Natural killer cell treated with Interleukin-12 subunit alpha and Interleukin-12 subunit beta and Interleukin-15 and Interleukin-18, amount 100 ng/mL, for 72 hours (primary cell): ENCODE measurements at regions not wholly inside any gene's neighbourhood (a gene's known extent, or its start where the extent isn't known, plus 50 kb on each side); places are given as distances from the start of the nearest gene placed in this dataset.
"Not testable (repeated sequence)": the region's sequence is repeated elsewhere in the genome, so short reads cannot be mapped to it uniquely, and the experiment has no call there.

Experiments used
- ATAC-seq, 2 donors: fragments of 150-1000 bp; cut with Tn5 transposase in 1 of 2; sonication (Bioruptor Pico), chemical (Tn5 transposase) in 1 of 2; 2 replicates each; pipeline ENCODE4 v1.10.0; 2021
- DNase-seq: peaks from one replicate; pipeline ENCODE4 v3.0.0; 2022; ENCODE audit warnings: low spot score
- H3K27ac Mint-ChIP-seq, 2 donors: 1 replicate in 1 of 2; 2 replicates in 1 of 2; pipeline ENCODE4 v1.8.0; 2022; ENCODE audit warnings: mixed read lengths in 2 of 2, mild to moderate bottlenecking in 1 of 2, moderate library complexity in 1 of 2
- H3K27me3 Mint-ChIP-seq, 2 donors: 1 replicate in 1 of 2; 2 replicates in 1 of 2; pipeline ENCODE4 v1.8.0; 2022; ENCODE audit warnings: mixed read lengths in 2 of 2
- H3K36me3 Mint-ChIP-seq: one replicate; pipeline ENCODE4 v1.8.0; 2022; ENCODE audit warnings: mixed read lengths
- H3K4me1 Mint-ChIP-seq, 2 donors: 1 replicate in 1 of 2; 2 replicates in 1 of 2; pipeline ENCODE4 v1.8.0; 2022; ENCODE audit warnings: low read depth in 2 of 2, mixed read lengths in 2 of 2, mild to moderate bottlenecking in 1 of 2
- H3K4me3 Mint-ChIP-seq: one replicate; pipeline ENCODE4 v1.8.0; 2022; ENCODE audit warnings: mixed read lengths
- H3K9me3 Mint-ChIP-seq: 2 replicates; pipeline ENCODE4 v1.8.0; 2022; ENCODE audit warnings: mixed read lengths

- ATAC-seq, DNase-seq, H3K9me3 Mint-ChIP-seq, H3K4me1 Mint-ChIP-seq, H3K4me3 Mint-ChIP-seq, H3K27ac Mint-ChIP-seq, H3K36me3 Mint-ChIP-seq, H3K27me3 Mint-ChIP-seq: not testable (repeated sequence)
Measured at GRCh38 chr7:55715247-55715867, 143.1 kb upstream of the VOPP1 start.

DNA sequence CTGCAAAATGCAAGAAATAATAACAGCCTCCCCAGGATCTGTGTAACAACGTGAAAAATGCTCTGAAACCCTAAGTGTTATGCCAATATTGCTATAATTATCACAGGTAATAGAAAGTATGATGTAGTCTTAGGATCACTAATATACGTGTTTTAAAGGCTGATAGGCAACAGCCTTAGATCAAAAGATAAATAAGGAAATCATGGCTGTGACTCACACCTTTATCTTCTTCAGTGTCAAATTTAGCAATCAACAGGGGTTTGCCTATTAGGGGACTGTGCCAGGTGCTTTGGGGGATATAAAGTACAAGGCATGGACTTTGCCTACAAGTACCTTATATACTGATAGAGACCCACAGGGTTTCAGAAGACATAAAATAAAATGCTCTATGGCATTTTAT, 142.1 kb upstream of the VOPP1 start:
- not testable (repeated sequence) for ATAC-seq, H3K4me1 Mint-ChIP-seq, H3K27me3 Mint-ChIP-seq, H3K4me3 Mint-ChIP-seq, H3K9me3 Mint-ChIP-seq, H3K27ac Mint-ChIP-seq, DNase-seq, H3K36me3 Mint-ChIP-seq

GRCh38 chr7:55710312-55710711, 138.0 kb upstream of the VOPP1 start:
- DNase-seq, H3K4me1 Mint-ChIP-seq, H3K27me3 Mint-ChIP-seq, ATAC-seq, H3K4me3 Mint-ChIP-seq, H3K9me3 Mint-ChIP-seq, H3K27ac Mint-ChIP-seq, H3K36me3 Mint-ChIP-seq: not testable (repeated sequence)

DNA sequence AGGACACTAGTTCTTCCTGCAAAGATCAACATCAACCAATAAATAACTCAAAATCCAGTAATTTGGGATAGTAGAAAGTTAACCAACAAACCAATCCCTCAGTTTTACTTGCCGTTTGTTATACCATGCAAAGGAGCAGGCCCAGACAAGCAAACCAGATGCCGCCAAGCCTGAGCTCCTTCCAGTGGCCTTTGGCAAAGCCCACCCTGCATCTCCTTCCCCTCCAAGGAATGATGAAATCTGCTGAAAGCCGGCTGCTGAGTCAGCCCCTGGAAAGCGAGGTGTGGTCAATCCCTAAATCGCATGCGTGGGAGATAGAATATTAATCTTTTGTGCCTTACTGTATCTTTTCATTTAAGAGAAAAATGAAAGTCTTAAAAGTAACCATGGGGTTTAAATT, 135.7 kb upstream of the VOPP1 start:
- not testable (repeated sequence) for H3K4me1 Mint-ChIP-seq, H3K9me3 Mint-ChIP-seq, H3K36me3 Mint-ChIP-seq, H3K27me3 Mint-ChIP-seq, H3K4me3 Mint-ChIP-seq, H3K27ac Mint-ChIP-seq, ATAC-seq, DNase-seq

GRCh38 chr7:55707410-55707809, 135.1 kb upstream of the VOPP1 start:
- not testable (repeated sequence) for DNase-seq, H3K9me3 Mint-ChIP-seq, H3K4me3 Mint-ChIP-seq, H3K27me3 Mint-ChIP-seq, H3K4me1 Mint-ChIP-seq, H3K36me3 Mint-ChIP-seq, H3K27ac Mint-ChIP-seq, ATAC-seq

DNA sequence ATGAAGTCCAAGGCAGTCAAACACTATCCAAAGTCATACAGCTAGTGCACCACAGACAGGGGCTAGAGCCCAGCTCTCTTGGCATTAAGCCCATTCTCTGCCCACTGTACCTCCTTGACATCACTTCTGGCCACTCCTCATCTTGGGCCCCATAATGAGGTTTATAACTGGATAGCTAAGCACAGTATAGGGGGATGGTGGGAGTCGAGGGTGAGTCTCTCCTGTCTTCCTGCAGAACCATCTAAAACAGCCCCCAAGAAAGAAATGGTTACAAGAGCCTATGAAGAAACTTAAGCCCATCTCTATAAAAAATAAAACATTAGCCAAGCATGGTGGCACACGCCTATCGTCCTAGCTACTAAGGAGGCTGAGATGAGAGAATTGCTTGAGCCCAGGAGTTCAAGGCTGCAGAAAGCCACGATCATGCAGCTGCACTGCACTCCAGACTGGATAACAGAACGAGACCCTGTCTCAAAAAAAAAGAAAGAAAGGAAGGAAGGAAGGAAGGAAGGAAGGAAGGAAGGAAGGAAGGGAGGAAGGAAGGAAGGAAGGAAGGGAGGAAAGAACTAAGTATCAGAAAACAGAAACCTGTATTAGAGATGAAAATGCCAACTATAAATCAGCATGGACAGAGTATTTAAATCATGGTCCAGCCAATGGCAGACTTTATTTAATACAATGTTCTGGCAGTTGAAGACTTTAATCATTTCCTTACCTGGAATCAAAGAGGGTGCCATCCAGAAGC, 134.3 kb upstream of the VOPP1 start:
- not testable (repeated sequence) for H3K4me1 Mint-ChIP-seq, DNase-seq, H3K27ac Mint-ChIP-seq, H3K27me3 Mint-ChIP-seq, H3K4me3 Mint-ChIP-seq, H3K36me3 Mint-ChIP-seq, H3K9me3 Mint-ChIP-seq
- ATAC-seq = peak in 1 of 2 donors; percentile 56

- H3K36me3 Mint-ChIP-seq, H3K27ac Mint-ChIP-seq, H3K4me3 Mint-ChIP-seq, H3K27me3 Mint-ChIP-seq, ATAC-seq, DNase-seq, H3K9me3 Mint-ChIP-seq, H3K4me1 Mint-ChIP-seq: not testable (repeated sequence)
Measured at GRCh38 chr7:55705728-55706450, 133.6 kb upstream of the VOPP1 start.

DNA sequence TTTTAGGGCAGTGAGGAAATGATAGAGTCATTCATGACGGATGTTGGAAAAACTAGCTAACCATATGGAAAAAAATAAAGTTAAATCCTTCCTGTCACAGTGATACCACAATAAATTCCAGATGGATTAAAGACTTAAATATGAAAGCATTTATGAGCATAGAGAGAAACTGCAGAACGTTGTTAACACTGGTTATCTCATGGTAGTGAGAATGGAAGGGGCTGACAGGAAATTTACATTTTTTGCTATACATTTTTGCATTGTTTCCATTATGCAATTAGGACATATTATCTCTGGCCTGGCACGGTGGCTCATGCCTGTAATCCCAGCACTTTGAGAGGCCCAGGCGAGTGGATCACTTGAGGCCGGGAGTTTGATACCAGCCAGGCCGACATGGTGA, 130.5 kb upstream of the VOPP1 start:
- not testable (repeated sequence) for DNase-seq, H3K4me1 Mint-ChIP-seq, H3K36me3 Mint-ChIP-seq, ATAC-seq, H3K9me3 Mint-ChIP-seq, H3K27me3 Mint-ChIP-seq, H3K27ac Mint-ChIP-seq, H3K4me3 Mint-ChIP-seq

DNA sequence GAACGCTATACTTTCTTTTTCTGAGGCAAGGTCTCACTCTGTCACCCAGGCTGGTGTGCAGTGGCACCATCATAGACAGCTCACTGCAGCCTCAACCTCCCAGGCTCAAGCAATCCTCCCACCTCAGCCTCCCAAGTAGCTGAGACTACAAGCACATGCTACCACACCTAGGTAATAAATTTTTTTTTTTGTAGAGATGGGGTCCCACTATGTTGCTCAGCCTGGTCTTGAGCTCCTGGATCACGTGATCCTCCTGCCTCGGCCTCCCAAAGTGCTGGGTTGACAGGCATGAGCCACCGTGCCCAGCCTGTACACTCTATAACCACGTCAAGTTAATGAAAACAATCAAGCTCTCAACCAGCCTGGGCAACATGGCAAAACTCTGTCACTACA, 127.1 kb upstream of the VOPP1 start:
- not testable (repeated sequence) for H3K4me3 Mint-ChIP-seq, H3K4me1 Mint-ChIP-seq, DNase-seq, H3K36me3 Mint-ChIP-seq, ATAC-seq, H3K27ac Mint-ChIP-seq, H3K9me3 Mint-ChIP-seq, H3K27me3 Mint-ChIP-seq

- not testable (repeated sequence) for H3K9me3 Mint-ChIP-seq, H3K4me3 Mint-ChIP-seq, H3K27ac Mint-ChIP-seq, H3K36me3 Mint-ChIP-seq, ATAC-seq, DNase-seq, H3K4me1 Mint-ChIP-seq, H3K27me3 Mint-ChIP-seq
Measured at GRCh38 chr7:55698607-55699449, 126.5 kb upstream of the VOPP1 start.

DNA sequence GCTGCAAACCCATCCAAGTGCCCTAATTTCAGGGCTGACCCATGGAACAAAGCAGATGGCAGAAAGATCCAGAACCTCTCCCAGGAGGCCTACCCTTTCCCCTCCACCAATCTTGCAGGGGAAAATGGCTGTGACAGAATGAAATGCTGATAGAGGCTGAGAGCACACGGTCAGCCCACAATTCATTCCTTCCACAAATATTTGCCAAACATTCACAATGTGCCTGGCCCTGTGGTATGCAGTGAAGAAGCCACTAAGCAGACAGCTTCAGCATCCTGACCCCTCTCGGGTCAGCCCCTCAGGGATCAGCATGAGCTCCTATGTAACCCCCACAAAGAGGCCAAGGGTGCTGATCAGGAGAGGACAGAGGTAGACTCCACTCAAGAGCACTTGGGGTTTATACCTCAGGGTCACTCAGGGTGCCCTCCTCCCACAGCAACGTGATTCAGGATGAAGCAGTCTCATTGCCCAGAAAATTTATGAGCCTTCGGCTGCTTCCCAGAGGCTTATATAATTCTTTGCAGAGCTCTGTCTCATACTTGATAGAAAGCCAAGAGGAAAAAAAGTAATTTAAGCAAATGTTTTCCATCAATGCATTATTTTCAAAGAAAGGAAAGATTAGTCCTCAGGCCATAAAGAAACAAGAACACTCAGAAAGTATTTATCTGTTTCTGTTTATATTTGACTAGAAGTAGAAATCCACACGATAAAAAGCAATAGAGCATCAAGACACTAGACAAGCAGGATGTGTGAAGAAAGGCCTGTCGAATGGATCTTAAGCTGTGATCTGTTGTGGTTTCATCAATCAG, 123.8 kb upstream of the VOPP1 start:
- not testable (repeated sequence) for H3K27me3 Mint-ChIP-seq, H3K36me3 Mint-ChIP-seq, H3K4me1 Mint-ChIP-seq, H3K4me3 Mint-ChIP-seq, H3K27ac Mint-ChIP-seq, H3K9me3 Mint-ChIP-seq, DNase-seq
- ATAC-seq = peak; percentile 22 to 37

- H3K36me3 Mint-ChIP-seq, H3K4me3 Mint-ChIP-seq, DNase-seq, ATAC-seq, H3K9me3 Mint-ChIP-seq, H3K27ac Mint-ChIP-seq, H3K27me3 Mint-ChIP-seq, H3K4me1 Mint-ChIP-seq: not testable (repeated sequence)
Measured at GRCh38 chr7:55694484-55694883, 122.2 kb upstream of the VOPP1 start.
